GM12874 (cell line): ENCODE measurements at regions not wholly inside any gene's neighbourhood (a gene's known extent, or its start where the extent isn't known, plus 50 kb on each side); places are given as distances from the start of the nearest gene placed in this dataset.

ENCODE experiments used
- TF ChIP-seq, protein P1 (sequence below): IDR thresholded peaks from 2 replicates; pipeline ENCODE4 v1.5.1; 2011; ENCODE audit warnings: low read depth, mild to moderate bottlenecking, control low read depth, low read length, moderate library complexity; ENCODE audit not compliant: insufficient read depth

DNA sequence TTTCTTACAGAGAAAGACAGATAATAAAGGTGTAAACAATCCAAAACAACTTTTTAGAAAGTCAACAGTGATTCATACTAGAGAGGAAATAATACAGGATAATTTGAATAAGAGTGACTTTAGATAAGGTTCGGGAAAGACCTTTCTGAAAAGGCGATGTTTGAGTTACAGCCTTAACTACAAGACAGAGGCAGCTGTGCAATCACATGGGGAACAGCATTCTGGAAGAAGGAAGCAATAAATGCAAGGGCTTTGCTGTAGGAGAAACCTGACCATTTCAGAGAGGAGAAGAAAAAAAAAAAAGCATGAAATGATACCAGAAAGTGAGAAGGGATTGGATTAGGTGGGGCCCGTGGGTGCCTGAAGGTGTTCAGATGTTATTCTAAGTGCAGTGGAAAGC, 200.6 kb upstream of the ATP11B start:
- TF ChIP-seq, protein P1, sequence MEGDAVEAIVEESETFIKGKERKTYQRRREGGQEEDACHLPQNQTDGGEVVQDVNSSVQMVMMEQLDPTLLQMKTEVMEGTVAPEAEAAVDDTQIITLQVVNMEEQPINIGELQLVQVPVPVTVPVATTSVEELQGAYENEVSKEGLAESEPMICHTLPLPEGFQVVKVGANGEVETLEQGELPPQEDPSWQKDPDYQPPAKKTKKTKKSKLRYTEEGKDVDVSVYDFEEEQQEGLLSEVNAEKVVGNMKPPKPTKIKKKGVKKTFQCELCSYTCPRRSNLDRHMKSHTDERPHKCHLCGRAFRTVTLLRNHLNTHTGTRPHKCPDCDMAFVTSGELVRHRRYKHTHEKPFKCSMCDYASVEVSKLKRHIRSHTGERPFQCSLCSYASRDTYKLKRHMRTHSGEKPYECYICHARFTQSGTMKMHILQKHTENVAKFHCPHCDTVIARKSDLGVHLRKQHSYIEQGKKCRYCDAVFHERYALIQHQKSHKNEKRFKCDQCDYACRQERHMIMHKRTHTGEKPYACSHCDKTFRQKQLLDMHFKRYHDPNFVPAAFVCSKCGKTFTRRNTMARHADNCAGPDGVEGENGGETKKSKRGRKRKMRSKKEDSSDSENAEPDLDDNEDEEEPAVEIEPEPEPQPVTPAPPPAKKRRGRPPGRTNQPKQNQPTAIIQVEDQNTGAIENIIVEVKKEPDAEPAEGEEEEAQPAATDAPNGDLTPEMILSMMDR = no peak

DNA sequence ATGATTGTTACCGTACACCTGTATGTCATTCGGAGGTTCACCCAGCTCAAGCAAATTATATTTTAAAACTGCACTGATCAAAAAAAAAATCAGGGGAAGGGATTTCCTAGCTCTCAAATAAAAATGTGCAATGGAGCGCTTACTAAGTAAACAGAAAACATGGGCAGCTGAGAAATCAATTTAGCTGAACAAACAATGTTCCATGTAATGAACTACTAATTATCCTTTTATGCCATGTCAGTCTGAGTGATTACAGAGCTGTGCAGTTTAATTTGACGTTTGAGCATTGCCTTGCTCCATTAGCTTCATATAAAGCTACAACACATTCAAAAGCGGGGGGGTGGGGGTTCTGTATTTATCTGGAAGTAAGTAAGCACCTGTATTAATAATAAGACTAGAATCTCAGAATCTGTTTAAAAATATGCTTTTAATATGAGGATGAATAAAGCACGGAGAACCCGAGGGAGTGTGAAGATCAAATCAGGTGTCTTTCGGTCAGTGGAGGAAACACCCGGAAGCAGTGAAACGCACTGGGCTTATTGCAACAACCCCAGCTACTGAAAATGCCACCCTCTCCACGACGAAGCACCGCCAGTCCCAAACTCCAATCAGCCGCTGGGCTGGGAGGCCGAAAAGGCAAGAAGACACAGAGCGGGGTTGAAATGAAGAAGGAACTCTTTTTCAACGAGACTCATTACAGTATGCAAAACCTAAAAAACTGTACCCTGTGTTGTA, 196.5 kb upstream of the ATP11B start:
- TF ChIP-seq, protein P1 = no peak

DNA sequence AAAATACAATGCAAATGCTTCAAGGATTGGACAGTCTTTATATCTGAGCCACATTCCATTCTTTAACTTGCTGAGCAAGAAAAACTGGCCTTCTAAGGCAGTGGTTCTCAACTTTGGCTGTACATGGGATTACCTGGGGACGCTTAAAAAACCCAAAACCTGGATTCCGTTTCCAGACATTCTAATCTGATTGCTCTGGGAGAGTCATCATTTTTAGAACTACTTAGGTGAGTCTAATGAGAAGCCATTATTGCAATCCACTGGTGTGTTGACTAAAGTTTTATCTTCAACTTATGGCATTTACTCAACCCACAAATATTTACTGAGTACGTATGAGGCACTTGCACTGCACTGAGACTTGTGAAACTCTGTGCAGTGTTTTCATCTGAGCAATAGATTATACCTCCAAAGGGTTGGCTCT, 195.7 kb upstream of the ATP11B start:
- TF ChIP-seq, protein P1 = no peak

DNA sequence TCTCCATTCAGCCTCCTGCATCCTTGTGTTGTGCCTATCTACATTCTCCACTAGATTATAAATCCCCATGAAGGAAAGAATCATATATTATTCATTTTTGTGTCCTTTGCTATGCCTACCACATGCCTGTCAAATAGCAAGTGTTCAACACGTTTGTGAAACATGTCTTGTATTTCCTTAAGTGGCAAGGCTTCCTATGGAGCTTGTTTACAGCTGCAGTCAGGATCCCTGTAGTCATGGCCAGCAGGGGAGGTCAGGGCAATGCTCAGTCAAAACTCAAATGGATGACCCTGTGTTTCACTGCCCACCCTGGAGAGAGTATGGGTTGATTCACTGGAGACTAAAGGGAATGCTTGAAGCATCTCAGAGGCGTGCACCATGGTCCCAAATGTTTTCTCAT, 191.7 kb upstream of the ATP11B start:
- TF ChIP-seq, protein P1 = no peak

DNA sequence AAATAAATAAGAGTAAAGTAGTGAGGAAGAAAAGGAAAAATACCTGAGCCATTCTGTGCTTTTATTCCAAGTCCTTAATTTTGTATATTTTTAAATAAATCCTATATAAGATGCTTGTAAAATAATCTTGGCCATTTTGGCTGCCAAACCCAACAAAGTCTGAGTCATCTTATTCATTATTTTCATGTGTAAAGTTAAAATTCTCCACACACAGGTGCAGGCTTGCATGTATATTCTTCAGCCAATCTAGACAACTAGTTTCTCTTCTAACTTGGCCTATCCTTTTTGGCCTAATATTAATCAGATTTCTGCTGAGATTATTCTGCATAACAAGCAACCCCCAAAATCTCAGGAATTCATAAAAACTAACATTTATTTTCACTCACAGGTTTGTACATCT, 189.8 kb upstream of the ATP11B start:
- TF ChIP-seq, protein P1 = no peak

DNA sequence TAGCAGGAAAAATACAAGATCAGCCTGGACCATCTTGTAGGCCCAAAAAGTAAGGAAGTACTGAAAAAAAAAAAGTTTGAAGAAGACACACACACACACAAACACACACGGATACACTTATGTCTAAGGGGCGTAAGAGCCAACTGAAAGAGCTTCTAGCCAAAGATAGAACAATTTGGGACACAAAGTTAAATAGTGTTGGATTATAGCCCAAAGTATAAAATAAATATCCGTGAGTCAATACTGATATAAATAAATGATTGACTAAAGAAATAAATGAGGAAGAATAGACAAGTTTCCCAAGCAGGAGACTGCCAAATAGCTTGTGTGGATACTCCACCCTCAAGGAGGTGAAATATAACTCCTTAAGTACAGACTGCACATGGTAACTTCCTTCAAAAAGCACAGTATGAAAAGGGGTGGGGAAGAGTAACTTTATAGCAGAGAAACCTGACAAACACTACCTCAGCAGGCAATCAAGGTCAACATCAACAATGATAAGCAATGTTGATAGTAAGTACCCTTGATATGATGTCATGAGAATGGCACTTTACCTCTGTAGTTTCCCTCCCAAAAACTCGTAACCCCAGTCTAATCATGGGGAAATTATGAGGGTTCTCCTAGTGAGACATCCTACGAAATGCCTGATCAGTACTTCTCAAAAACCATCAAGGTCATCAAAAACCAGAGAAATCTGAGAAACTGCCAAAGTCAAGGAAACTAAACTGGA, 187.3 kb upstream of the ATP11B start:
- TF ChIP-seq, protein P1 = no peak

DNA sequence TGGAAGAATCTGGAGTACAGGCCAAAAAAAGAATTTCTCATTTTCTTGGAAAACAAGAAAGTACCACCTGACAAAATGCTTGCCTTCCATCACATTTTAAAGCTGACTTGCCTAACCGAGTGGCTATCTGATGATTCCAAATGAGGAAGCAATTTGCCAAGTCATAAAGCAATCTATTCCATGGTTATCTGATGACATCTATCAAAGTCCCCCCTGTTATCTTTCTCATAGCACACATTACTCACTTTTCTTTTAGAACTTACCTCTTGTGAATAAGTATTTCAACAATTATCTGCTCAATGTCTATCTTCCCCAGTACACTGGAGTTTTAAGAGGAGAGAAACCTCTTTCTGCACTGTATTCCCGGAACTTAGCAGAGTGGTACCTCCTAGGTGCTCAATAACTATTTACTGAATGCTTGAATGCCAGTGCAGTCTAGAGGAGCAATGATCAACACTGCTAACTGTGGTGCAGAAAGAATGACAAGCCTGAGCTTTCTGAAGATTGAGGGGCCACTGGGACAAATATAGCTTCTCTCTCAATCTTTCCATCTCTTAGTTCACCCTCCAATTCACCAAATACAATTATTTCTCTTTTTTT, 186.3 kb upstream of the ATP11B start:
- TF ChIP-seq, protein P1 = no peak
